Fibroblast of the aortic adventitia (primary cell): ENCODE measurements at regions not wholly inside any gene's neighbourhood (a gene's known extent, or its start where the extent isn't known, plus 50 kb on each side); places are given as distances from the start of the nearest gene placed in this dataset.
"Not testable (repeated sequence)": the region's sequence is repeated elsewhere in the genome, so short reads cannot be mapped to it uniquely, and the experiment has no call there.

Source experiments
- DNase-seq: peaks from one replicate; pipeline ENCODE4 v3.0.0-alpha.2; 2010; ENCODE audit warnings: low read depth
- H3K4me3 ChIP-seq: 2 replicates; pipeline ENCODE4 v1.5.1; 2011; ENCODE audit warnings: low read depth, mild to moderate bottlenecking, control low read depth, low read length, moderate library complexity
- TF ChIP-seq, protein P1 (sequence below): IDR thresholded peaks from 2 replicates; pipeline ENCODE4 v1.5.1; 2011; ENCODE audit warnings: mild to moderate bottlenecking, low read length, control low read depth, inconsistent platforms; ENCODE audit not compliant: insufficient read depth

DNA sequence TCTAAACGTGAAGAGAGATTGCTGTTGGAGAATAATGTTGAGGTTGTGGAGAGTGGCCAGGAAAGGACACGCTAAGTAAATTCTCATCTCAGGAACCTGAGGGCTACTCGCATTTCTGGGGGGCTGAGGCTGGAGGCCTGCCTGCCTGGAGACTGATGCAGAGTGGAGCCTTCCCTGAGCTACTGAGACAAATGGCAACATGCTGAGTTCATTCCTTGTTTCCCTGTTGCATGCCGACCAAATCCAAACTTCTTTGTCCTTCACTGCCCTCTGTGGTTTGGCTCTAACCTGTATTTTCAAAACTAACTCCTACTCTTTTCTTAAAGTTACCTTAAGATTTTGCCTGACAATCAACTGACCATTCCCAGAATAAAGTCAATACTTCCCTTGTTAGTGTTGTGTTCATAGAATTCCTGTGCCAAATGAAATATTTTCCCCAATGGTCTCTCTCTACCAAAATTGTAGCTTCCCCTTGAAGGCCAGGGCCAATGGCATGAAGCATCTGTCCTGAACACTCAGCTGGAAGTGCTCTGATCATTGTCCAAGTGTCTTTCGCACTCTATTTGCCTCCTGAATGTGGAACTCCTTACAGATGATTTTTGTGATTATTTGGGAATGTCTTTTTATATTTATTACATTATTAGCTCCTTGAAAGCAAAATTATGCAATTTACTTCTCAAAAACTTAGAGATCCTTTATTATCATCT, 1085.6 kb downstream of the SOCS6 start:
- no peak overlapping the region for H3K4me3 ChIP-seq
- TF ChIP-seq, protein P1, sequence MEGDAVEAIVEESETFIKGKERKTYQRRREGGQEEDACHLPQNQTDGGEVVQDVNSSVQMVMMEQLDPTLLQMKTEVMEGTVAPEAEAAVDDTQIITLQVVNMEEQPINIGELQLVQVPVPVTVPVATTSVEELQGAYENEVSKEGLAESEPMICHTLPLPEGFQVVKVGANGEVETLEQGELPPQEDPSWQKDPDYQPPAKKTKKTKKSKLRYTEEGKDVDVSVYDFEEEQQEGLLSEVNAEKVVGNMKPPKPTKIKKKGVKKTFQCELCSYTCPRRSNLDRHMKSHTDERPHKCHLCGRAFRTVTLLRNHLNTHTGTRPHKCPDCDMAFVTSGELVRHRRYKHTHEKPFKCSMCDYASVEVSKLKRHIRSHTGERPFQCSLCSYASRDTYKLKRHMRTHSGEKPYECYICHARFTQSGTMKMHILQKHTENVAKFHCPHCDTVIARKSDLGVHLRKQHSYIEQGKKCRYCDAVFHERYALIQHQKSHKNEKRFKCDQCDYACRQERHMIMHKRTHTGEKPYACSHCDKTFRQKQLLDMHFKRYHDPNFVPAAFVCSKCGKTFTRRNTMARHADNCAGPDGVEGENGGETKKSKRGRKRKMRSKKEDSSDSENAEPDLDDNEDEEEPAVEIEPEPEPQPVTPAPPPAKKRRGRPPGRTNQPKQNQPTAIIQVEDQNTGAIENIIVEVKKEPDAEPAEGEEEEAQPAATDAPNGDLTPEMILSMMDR, result no peak
- peak; percentile 48 for DNase-seq

DNA sequence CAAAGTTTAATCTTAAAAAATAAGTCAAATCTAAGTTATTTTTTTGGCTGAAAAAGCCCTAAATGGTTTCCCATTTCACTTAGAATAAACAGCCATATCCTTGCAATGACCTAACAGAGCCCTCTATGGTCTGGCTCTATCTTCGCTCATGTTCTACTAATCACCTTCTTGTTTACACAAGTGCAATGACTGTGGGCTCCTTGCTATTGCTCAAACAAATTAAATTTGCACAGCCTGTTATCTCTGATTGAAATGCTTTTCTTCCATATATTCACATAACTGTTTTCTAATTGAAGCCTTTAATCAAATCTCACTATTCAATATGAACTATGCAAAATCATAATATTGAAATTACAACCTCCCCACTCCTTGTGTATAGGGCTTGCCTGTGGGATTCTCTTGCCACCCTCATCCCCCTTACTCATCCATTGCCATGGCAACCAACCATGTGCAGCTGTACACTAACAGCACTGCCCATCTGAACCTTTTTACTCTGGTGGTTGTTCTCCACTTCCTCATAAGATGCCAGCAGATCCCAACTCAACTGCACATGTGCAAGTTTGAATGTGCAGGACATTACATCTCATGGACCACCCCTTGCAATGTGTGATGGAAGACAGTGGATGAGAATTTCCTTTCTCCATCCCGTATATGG, 1083.2 kb downstream of the SOCS6 start:
- DNase-seq, result no peak
- no peak overlapping the region for H3K4me3 ChIP-seq
- TF ChIP-seq, protein P1, result no peak

DNA sequence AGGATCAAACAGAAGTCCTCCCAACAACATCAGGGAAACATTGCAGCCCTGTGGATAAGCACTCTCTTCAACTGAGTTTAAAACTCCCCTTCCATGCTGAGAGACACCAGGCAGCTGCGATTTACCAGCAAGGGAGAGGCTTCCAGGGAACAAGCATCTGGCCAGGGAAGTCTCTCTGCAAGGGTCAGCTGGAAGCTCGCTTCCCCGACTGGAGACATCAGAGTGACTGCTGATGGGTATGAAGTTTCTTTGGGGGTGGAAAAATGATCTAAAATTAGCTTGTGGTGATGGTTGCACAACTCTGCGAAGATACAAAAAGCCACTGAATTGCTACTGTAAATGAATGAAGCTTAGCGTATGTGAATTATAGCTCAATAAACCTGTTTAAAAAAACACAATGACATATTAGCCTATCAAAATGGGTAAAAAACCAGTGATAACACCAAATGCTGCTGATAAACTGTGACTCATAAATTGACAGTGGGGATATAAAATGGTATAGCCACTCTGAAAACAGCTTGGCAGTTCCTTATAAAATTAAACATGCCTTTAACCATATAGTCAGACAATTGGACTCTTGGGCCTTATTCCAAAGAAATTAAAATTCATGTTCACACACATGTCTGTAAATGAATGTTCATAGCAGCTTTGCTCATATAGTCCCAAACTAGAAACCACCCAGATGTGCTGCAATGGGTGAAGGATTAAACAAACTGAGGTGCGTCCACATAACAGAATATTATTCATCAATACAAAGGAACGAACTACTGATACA, 1082.0 kb downstream of the SOCS6 start:
- DNase-seq, result no peak
- no peak overlapping the region for H3K4me3 ChIP-seq
- TF ChIP-seq, protein P1, result no peak

DNA sequence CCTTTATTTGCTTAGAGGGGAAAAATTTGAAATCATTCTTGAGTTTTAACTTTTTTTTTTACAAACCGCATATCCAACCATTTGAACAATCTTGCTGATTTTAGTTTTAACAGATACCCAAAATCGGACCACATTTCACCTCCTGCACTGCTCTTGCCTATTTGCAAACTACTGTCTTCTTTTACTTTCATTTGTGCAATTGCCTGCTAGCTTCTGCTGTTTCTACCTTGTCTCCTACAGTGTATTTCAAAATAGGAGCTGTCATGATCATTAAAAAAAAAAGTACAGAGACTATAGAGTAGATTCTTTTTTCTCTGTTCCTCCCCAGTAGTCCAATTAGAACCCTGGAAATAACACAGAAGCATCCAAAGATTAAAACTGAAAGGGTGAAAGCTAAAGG, 1081.2 kb downstream of the SOCS6 start:
- H3K4me3 ChIP-seq, result no peak overlapping the region
- DNase-seq, result no peak
- TF ChIP-seq, protein P1, result no peak

DNA sequence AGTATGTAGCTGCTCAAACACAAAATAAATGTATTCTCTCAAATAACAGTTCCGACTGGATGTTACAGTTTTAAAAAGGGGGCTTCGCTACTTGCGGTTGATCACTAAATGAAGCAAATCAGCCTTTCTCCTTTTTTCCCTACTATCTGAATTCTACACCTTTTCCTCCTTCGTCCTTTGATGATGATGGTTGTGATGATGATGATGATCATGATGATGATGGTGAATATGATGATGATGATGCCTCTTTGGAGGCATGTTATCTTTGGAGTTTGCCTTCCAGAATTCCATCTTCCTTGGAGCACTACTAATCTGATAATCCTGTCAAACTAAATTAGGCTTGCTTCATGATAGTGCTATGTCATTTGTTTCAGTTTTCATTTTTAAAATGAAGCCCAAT, 1073.3 kb downstream of the SOCS6 start:
- no peak for DNase-seq
- TF ChIP-seq, protein P1, result no peak
- H3K4me3 ChIP-seq, result no peak overlapping the region

DNA sequence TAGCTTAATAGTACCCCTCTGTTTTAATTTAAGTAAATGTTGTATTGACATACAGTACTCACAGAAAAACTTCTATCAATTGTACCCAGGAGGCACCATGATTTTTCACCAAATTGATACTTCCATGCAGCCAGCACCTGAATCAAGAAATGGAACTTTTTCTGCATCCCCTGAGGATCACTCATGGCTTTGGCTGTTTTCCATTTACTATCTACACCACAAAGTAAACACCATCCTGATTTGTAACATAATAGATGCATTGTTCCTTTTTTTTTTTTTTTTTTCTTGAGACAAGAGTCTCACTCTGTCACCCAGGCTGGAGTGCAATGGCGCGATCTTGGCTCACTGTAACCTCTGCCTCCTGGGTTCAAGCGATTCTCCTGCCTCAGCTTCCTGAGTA, 1066.8 kb downstream of the SOCS6 start:
- not testable (repeated sequence) for H3K4me3 ChIP-seq

DNA sequence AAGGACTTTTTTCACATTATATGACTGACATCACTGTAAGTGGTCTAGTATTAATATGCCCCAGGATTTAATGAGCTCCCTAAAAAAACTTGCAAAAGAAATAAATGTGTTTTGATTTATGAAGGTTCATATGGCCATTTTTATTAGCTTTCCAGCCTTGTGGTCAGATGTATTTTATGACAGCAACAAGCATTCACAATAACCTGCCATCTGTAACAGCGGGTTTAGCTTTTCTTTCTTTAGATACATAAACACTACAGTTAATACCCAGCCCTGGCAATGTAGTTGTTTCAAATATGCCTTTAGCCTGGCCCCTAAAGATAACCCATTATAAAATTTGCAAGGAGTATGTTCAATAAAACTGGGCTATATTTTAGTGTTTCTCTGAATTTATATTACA, 1063.8 kb downstream of the SOCS6 start:
- TF ChIP-seq, protein P1, result no peak
- no peak overlapping the region for H3K4me3 ChIP-seq
- no peak for DNase-seq

More for the DNA sequence above, 1066.8 kb downstream of the SOCS6 start:
- not testable (repeated sequence) for DNase-seq
